ENCODE measurements at regions not wholly inside any gene's neighbourhood (a gene's known extent, or its start where the extent isn't known, plus 50 kb on each side); places are given as distances from the start of the nearest gene placed in this dataset.

GRCh38 chr9:105873801-105874200 lies 179.5 kb downstream of the TMEM38B start:
- TF ChIP-seq, protein P1, sequence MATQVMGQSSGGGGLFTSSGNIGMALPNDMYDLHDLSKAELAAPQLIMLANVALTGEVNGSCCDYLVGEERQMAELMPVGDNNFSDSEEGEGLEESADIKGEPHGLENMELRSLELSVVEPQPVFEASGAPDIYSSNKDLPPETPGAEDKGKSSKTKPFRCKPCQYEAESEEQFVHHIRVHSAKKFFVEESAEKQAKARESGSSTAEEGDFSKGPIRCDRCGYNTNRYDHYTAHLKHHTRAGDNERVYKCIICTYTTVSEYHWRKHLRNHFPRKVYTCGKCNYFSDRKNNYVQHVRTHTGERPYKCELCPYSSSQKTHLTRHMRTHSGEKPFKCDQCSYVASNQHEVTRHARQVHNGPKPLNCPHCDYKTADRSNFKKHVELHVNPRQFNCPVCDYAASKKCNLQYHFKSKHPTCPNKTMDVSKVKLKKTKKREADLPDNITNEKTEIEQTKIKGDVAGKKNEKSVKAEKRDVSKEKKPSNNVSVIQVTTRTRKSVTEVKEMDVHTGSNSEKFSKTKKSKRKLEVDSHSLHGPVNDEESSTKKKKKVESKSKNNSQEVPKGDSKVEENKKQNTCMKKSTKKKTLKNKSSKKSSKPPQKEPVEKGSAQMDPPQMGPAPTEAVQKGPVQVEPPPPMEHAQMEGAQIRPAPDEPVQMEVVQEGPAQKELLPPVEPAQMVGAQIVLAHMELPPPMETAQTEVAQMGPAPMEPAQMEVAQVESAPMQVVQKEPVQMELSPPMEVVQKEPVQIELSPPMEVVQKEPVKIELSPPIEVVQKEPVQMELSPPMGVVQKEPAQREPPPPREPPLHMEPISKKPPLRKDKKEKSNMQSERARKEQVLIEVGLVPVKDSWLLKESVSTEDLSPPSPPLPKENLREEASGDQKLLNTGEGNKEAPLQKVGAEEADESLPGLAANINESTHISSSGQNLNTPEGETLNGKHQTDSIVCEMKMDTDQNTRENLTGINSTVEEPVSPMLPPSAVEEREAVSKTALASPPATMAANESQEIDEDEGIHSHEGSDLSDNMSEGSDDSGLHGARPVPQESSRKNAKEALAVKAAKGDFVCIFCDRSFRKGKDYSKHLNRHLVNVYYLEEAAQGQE (IDR thresholded peaks at IDR 0.05; ENCODE audit: insufficient read depth in 1 of 2, low read depth in 2 of 2, low read length in 2 of 2), result no peak

DNA sequence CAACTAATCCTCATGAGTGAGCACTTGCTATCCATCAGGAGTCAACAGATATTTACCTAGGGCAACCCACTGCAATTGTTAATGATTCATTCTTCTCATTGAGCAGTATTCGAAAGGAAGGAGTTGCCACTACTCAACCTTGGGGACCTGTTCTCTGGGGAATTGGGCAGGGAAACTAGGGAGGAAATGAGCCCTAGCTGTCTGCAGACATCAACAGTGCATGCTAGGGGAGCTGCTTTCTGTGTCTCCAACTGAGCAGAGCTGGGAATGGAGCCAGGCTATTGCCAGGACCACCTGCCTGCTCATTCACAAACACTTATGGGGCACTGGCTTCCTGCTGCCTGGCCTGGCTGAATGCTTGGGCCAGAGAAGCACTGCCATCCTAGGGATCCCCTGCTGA lies 183.4 kb downstream of the TMEM38B start:
- TF ChIP-seq TAF1 (IDR thresholded peaks at IDR 0.05; ENCODE audit: borderline replicate concordance, insufficient read depth, low read length) (no peak), SIN3A (IDR thresholded peaks at IDR 0.05; ENCODE audit: borderline replicate concordance, insufficient read depth, low read length) (no peak), POLR2AphosphoS5 (IDR thresholded peaks at IDR 0.05; ENCODE audit: low read depth, low read length) (no peak), FOXP2 (optimal IDR thresholded peaks at IDR 0.05; ENCODE audit: borderline replicate concordance, extremely low read depth, extremely low read length, insufficient read depth) (no peak)
- TF ChIP-seq, protein P1 (IDR thresholded peaks at IDR 0.05; ENCODE audit: insufficient read depth in 1 of 2, low read depth in 2 of 2, low read length in 2 of 2), result no peak

DNA sequence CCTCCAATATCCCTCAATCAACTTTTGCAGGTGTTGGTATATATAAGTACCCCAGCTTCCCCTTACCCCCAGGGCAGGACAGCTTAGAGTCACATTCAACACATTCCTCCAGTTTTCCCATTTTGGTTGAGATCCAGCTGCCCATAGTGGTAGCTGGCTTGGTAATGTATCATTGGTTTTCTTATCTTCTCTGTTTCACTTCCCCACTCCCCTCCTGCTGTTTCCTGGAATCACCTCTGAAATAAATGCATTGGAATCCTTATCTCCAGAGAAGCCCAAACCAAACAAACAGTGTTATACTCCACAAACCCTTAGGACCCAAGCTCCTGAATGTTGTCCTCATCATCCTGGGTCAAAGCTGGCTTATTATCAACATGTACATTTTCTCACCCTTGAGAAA lies 184.8 kb downstream of the TMEM38B start:
- TF ChIP-seq POLR2AphosphoS5 (IDR thresholded peaks at IDR 0.05; ENCODE audit: low read depth, low read length), result no peak
- TF ChIP-seq SIN3A (IDR thresholded peaks at IDR 0.05; ENCODE audit: borderline replicate concordance, insufficient read depth, low read length), result no peak
- no peak for TF ChIP-seq TAF1 (IDR thresholded peaks at IDR 0.05; ENCODE audit: borderline replicate concordance, insufficient read depth, low read length)
- TF ChIP-seq, protein P1 (IDR thresholded peaks at IDR 0.05; ENCODE audit: insufficient read depth in 1 of 2, low read depth in 2 of 2, low read length in 2 of 2), result no peak
- TF ChIP-seq FOXP2 (optimal IDR thresholded peaks at IDR 0.05; ENCODE audit: borderline replicate concordance, extremely low read depth, extremely low read length, insufficient read depth), result no peak

DNA sequence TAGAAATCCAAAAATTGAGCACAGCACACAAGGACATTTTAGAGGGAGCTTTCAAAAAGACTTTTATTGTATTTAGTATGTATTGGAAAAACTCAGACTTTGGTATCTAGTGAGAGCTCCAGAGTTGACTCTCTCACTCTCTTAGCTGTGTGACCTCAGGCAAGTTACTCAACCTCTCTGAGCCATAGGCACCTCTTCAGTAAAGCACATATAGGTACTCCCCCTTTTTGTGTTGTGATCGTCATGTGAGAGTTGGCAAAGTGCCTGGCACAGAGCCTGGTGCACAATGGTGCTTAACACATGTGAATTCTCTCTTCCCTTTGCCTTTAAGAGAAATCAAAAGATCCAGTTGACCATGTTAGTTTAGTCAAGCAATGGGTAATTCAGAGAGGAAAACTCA lies 186.2 kb downstream of the TMEM38B start:
- TF ChIP-seq SIN3A (IDR thresholded peaks at IDR 0.05; ENCODE audit: borderline replicate concordance, insufficient read depth, low read length) (no peak), TAF1 (IDR thresholded peaks at IDR 0.05; ENCODE audit: borderline replicate concordance, insufficient read depth, low read length) (no peak), FOXP2 (optimal IDR thresholded peaks at IDR 0.05; ENCODE audit: borderline replicate concordance, extremely low read depth, extremely low read length, insufficient read depth) (no peak), POLR2AphosphoS5 (IDR thresholded peaks at IDR 0.05; ENCODE audit: low read depth, low read length) (no peak)
- TF ChIP-seq, protein P1 (IDR thresholded peaks at IDR 0.05; ENCODE audit: insufficient read depth in 1 of 2, low read depth in 2 of 2, low read length in 2 of 2), result no peak

GRCh38 chr9:105881021-105881420 lies 186.7 kb downstream of the TMEM38B start:
- TF ChIP-seq TAF1 (IDR thresholded peaks at IDR 0.05; ENCODE audit: borderline replicate concordance, insufficient read depth, low read length) (no peak), FOXP2 (optimal IDR thresholded peaks at IDR 0.05; ENCODE audit: borderline replicate concordance, extremely low read depth, extremely low read length, insufficient read depth) (no peak), POLR2AphosphoS5 (IDR thresholded peaks at IDR 0.05; ENCODE audit: low read depth, low read length) (no peak), SIN3A (IDR thresholded peaks at IDR 0.05; ENCODE audit: borderline replicate concordance, insufficient read depth, low read length) (no peak)
- TF ChIP-seq, protein P1 (IDR thresholded peaks at IDR 0.05; ENCODE audit: insufficient read depth in 1 of 2, low read depth in 2 of 2, low read length in 2 of 2), result no peak

Data from PFSK-1 (cell line).